Gastroesophageal sphincter (tissue), 4 donors: ENCODE measurements at regions not wholly inside any gene's neighbourhood (a gene's known extent, or its start where the extent isn't known, plus 50 kb on each side); places are given as distances from the start of the nearest gene placed in this dataset.
"Not testable (repeated sequence)": the region's sequence is repeated elsewhere in the genome, so short reads cannot be mapped to it uniquely, and the experiment has no call there.

Experiments used
- ATAC-seq: fragments of 150-250 bp; one replicate; pipeline ENCODE4 v1.9.1; 2016; ENCODE audit warnings: mild to moderate bottlenecking, moderate library complexity
- H3K27ac ChIP-seq, 4 donors: fragments of 200-600 bp; sonication (generic) in 3 of 4; 1 replicate in 3 of 4; 2 replicates in 1 of 4; pipeline ENCODE4 v1.5.1; 2016 to 2019
- H3K27me3 ChIP-seq: fragments of 200-600 bp; sonication (generic); one replicate; pipeline ENCODE4 v1.5.1; 2019
- H3K36me3 ChIP-seq, 2 donors: fragments of 200-600 bp; sonication (generic); one replicate each; pipeline ENCODE4 v1.5.1; 2019; ENCODE audit warnings: control low read depth in 1 of 2
- H3K4me1 ChIP-seq, 3 donors: fragments of 200-600 bp; sonication (generic); 1 replicate in 2 of 3; 2 replicates in 1 of 3; pipeline ENCODE4 v1.5.1; 2016 to 2019; ENCODE audit warnings: control low read depth in 2 of 3
- H3K4me3 ChIP-seq, 2 donors: fragments of 200-600 bp; sonication (generic); one replicate each; pipeline ENCODE4 v1.5.1; 2019; ENCODE audit warnings: mild to moderate bottlenecking in 1 of 2, moderate library complexity in 1 of 2
- H3K9me3 ChIP-seq, 3 donors: fragments of 200-600 bp; sonication (generic); one replicate each; pipeline ENCODE4 v1.5.1; 2017 to 2019; ENCODE audit warnings: control low read depth in 2 of 3
- CTCF ChIP-seq, 4 experiments: fragments of 200-600 bp in 2 of 4; fragments of 450-650 bp in 2 of 4; sonication (generic) in 1 of 4; IDR thresholded peaks; one replicate each; pipeline ENCODE4 v1.5.1; 2017 to 2019; ENCODE audit warnings: antibody characterized with exemption in 4 of 4, mild to moderate bottlenecking in 2 of 4, moderate library complexity in 2 of 4
- EP300 ChIP-seq: sonication (generic); formaldehyde crosslinking; IDR thresholded peaks from one replicate; pipeline ENCODE4 v1.6.1; 2017; ENCODE audit warnings: antibody characterized with exemption, mild to moderate bottlenecking
- POLR2A ChIP-seq, 2 donors: fragments of 450-650 bp; IDR thresholded peaks; one replicate each; pipeline ENCODE4 v1.6.1; 2017; ENCODE audit warnings: antibody characterized with exemption in 2 of 2, mild to moderate bottlenecking in 2 of 2, moderate library complexity in 1 of 2
- POLR2AphosphoS5 ChIP-seq: sonication (generic); formaldehyde crosslinking; IDR thresholded peaks from one replicate; pipeline ENCODE4 v1.6.1; 2017; ENCODE audit warnings: antibody characterized with exemption
- WGBS, 2 donors: methylation state at CpG; one replicate each; pipeline ENCODE4 v1.1.5; 2018; ENCODE audit warnings: low coverage in 1 of 2; 5-methylcytosine and 5-hydroxymethylcytosine counted together

GRCh38 chr2:199189229-199189628 is 268.5 kb downstream of the SATB2 start:
- WGBS, 2 donors, result 59 to 78% methylated on average over 2 of the region's 2 CpGs
- ATAC-seq, result no peak
- Histone ChIP-seq H3K27me3 (no peaks in the 10 kb centered on the region), H3K36me3 (no peaks in the 10 kb centered on the region), H3K27ac (no peak overlapping the region), H3K4me3 (no peak overlapping the region), H3K4me1 (no peaks in the 10 kb centered on the region), H3K9me3 (no peaks in the 10 kb centered on the region)
- TF ChIP-seq CTCF (IDR thresholded peaks at IDR 0.05), result no peak
- no peak for TF ChIP-seq POLR2A (IDR thresholded peaks at IDR 0.05)
- no peak for TF ChIP-seq EP300
- TF ChIP-seq POLR2AphosphoS5, result no peak

GRCh38 chr2:199186301-199186751 is 271.4 kb downstream of the SATB2 start:
- no peaks in the 10 kb centered on the region for H3K36me3 ChIP-seq
- 0 to 38% methylated on average over 1 to 2 of the region's 2 CpGs for WGBS, 2 donors
- no peaks in the 10 kb centered on the region for H3K9me3 ChIP-seq
- TF ChIP-seq EP300 (no peak), POLR2AphosphoS5 (no peak), POLR2A (IDR thresholded peaks at IDR 0.05) (no peak), CTCF (IDR thresholded peaks at IDR 0.05) (no peak)
- no peaks in the 10 kb centered on the region for H3K4me1 ChIP-seq
- H3K4me3 ChIP-seq, result no peak overlapping the region
- no peak overlapping the region for H3K27ac ChIP-seq
- ATAC-seq, result no peak
- no peaks in the 10 kb centered on the region for H3K27me3 ChIP-seq

GRCh38 chr2:199185174-199185573 is 272.6 kb downstream of the SATB2 start:
- not testable (repeated sequence) for H3K4me1 ChIP-seq, H3K4me3 ChIP-seq, H3K36me3 ChIP-seq, H3K27me3 ChIP-seq, ATAC-seq, H3K9me3 ChIP-seq, H3K27ac ChIP-seq
- WGBS, 2 donors, result 69 to 77% methylated on average over 5 of the region's 5 CpGs

- no peaks in the 10 kb centered on the region for H3K36me3 ChIP-seq
- ATAC-seq, result no peak
Measured at GRCh38 chr2:199163613-199164458, 293.9 kb downstream of the SATB2 start.

More at GRCh38 chr2:199163613-199164458, 293.9 kb downstream of the SATB2 start:
- TF ChIP-seq POLR2A (IDR thresholded peaks at IDR 0.05) (no peak), EP300 (no peak), CTCF (IDR thresholded peaks at IDR 0.05) (no peak), POLR2AphosphoS5 (no peak)
- Histone ChIP-seq H3K27me3 (no peaks in the 10 kb centered on the region), H3K4me1 (no peaks in the 10 kb centered on the region), H3K27ac (no peak overlapping the region), H3K4me3 (no peak overlapping the region), H3K9me3 (no peaks in the 10 kb centered on the region)
- WGBS, 2 donors, result 59 to 71% methylated on average over 4 of the region's 5 CpGs
